CD14-positive monocyte (primary cell): ENCODE measurements at regions not wholly inside any gene's neighbourhood (a gene's known extent, or its start where the extent isn't known, plus 50 kb on each side); places are given as distances from the start of the nearest gene placed in this dataset.

Experiments
- DNase-seq, 3 donors: peaks; one replicate each; pipeline ENCODE4 v3.0.0-alpha.2; 2011 to 2022
- H2AFZ ChIP-seq: 2 replicates; pipeline ENCODE4 v1.6.0; 2012; ENCODE audit warnings: mild to moderate bottlenecking, low read depth, low read length, inconsistent platforms; ENCODE audit not compliant: insufficient read depth, poor library complexity, severe bottlenecking
- H3K27ac ChIP-seq, 2 donors: 1 replicate in 1 of 2; 2 replicates in 1 of 2; pipeline ENCODE4 v1.5.1; 2012 to 2013; ENCODE audit warnings: low read length in 2 of 2, control low read depth in 1 of 2, inconsistent platforms in 1 of 2, low read depth in 1 of 2, mild to moderate bottlenecking in 1 of 2
- H3K27me3 ChIP-seq, 2 donors: one replicate each; pipeline versions ENCODE4 v1.6.0 to v1.6.1; 2011 to 2013; ENCODE audit warnings: low read length in 2 of 2; ENCODE audit not compliant: control insufficient read depth in 2 of 2, insufficient read depth in 2 of 2
- H3K36me3 ChIP-seq, 2 donors: replicated peaks in 1 of 2; 1 replicate in 1 of 2; 2 replicates in 1 of 2; pipeline versions ENCODE4 v1.5.1 to v1.6.1; 2012 to 2013; ENCODE audit warnings: low read length in 2 of 2, control low read depth in 1 of 2, inconsistent platforms in 1 of 2, mild to moderate bottlenecking in 1 of 2; ENCODE audit not compliant: insufficient read depth in 2 of 2, control insufficient read depth in 1 of 2
- H3K4me1 ChIP-seq, 2 donors: 1 replicate in 1 of 2; 2 replicates in 1 of 2; pipeline versions ENCODE4 v1.5.1 to v1.6.1; 2012 to 2013; ENCODE audit warnings: low read length in 2 of 2, control low read depth in 1 of 2, inconsistent platforms in 1 of 2, mild to moderate bottlenecking in 1 of 2, moderate library complexity in 1 of 2; ENCODE audit not compliant: insufficient read depth in 2 of 2, control insufficient read depth in 1 of 2
- H3K4me2 ChIP-seq: replicated peaks from 2 replicates; pipeline ENCODE3; 2012; ENCODE audit warnings: low read length, moderate library complexity, mild to moderate bottlenecking; ENCODE audit not compliant: poor library complexity, severe bottlenecking; ENCODE audit errors: extremely low read depth
- H3K4me3 ChIP-seq, 3 experiments: fragments of 200-600 bp in 1 of 3; sonication (generic) in 1 of 3; replicated peaks in 1 of 3; 1 replicate in 2 of 3; 2 replicates in 1 of 3; pipeline ENCODE4 v1.5.1; 2011 to 2013; ENCODE audit warnings: low read length in 3 of 3, mild to moderate bottlenecking in 3 of 3, control low read depth in 2 of 3, low read depth in 2 of 3, inconsistent platforms in 1 of 3, moderate library complexity in 1 of 3
- H3K79me2 ChIP-seq: 2 replicates; pipeline ENCODE4 v1.6.0; 2012; ENCODE audit warnings: mild to moderate bottlenecking, control low read depth, inconsistent platforms, low read length, moderate library complexity; ENCODE audit not compliant: insufficient read depth
- H3K9ac ChIP-seq: 2 replicates; pipeline ENCODE4 v1.6.0; 2017; ENCODE audit warnings: low read length, mild to moderate bottlenecking; ENCODE audit not compliant: insufficient read depth, poor library complexity, severe bottlenecking
- H3K9me3 ChIP-seq, 2 donors: replicated peaks in 1 of 2; 1 replicate in 1 of 2; 2 replicates in 1 of 2; pipeline versions ENCODE4 v1.5.1 to v1.6.1; 2012 to 2013; ENCODE audit warnings: low read length in 2 of 2, control low read depth in 1 of 2; ENCODE audit not compliant: control insufficient read depth in 1 of 2, insufficient read depth in 1 of 2
- H4K20me1 ChIP-seq: 2 replicates; pipeline ENCODE4 v1.6.0; 2012; ENCODE audit warnings: mild to moderate bottlenecking, low read length, control low read depth, moderate library complexity; ENCODE audit not compliant: insufficient read depth
- H3K27ac Mint-ChIP-seq, 7 donors: one replicate each; pipeline ENCODE4 v1.8.0; 2020; ENCODE audit warnings: mild to moderate bottlenecking in 7 of 7, mixed read lengths in 7 of 7, moderate library complexity in 6 of 7, inconsistent platforms in 2 of 7
- H3K27me3 Mint-ChIP-seq, 3 donors: one replicate each; pipeline ENCODE4 v1.8.0; 2021 to 2022; ENCODE audit warnings: low read depth in 3 of 3, mild to moderate bottlenecking in 3 of 3, mixed read lengths in 3 of 3, moderate library complexity in 3 of 3, inconsistent platforms in 1 of 3
- H3K36me3 Mint-ChIP-seq, 2 donors: one replicate each; pipeline ENCODE4 v1.8.0; 2020; ENCODE audit warnings: mixed read lengths in 2 of 2, inconsistent platforms in 1 of 2, mild to moderate bottlenecking in 1 of 2
- H3K4me1 Mint-ChIP-seq: one replicate; pipeline ENCODE4 v1.8.0; 2020; ENCODE audit warnings: mild to moderate bottlenecking, mixed read lengths
- H3K4me3 Mint-ChIP-seq, 2 donors: one replicate each; pipeline ENCODE4 v1.8.0; 2020; ENCODE audit warnings: mild to moderate bottlenecking in 2 of 2, mixed read lengths in 2 of 2, moderate library complexity in 1 of 2
- H3K9me3 Mint-ChIP-seq, 7 donors: one replicate each; pipeline ENCODE4 v1.8.0; 2020 to 2022; ENCODE audit warnings: mixed read lengths in 7 of 7, mild to moderate bottlenecking in 6 of 7, moderate library complexity in 6 of 7, inconsistent platforms in 2 of 7
- CTCF ChIP-seq: fragments of 200-600 bp; IDR thresholded peaks from one replicate; pipeline ENCODE4 v1.8.0; 2022; ENCODE audit warnings: antibody characterized with exemption, mild to moderate bottlenecking
- WGBS: methylation state at CpG from one replicate; pipeline ENCODE4 v1.1.5; 2013; ENCODE audit warnings: missing lambda C conversion rate; ENCODE audit not compliant: insufficient coverage; 5-methylcytosine and 5-hydroxymethylcytosine counted together
- intact Hi-C, 2 donors: fragments of 100-400 bp; cut with micrococcal nuclease; formaldehyde crosslinking; loops; one replicate each; pipeline versions ENCODE4 v1.15.0 to v1.15.1; 2023

- no peaks in the 10 kb centered on the region for H3K36me3 ChIP-seq
- H3K9me3 ChIP-seq, result peaks cover 5 to 6% of the 10 kb centered on the region in 2 donors
- Mint-ChIP-seq H3K27ac (no peak overlapping the region), H3K27me3 (peaks cover 0 to 3% (median 1%) of the 10 kb centered on the region in 3 donors), H3K9me3 (peaks cover 0 to 18% (median 7%) of the 10 kb centered on the region in 7 donors), H3K4me3 (no peak overlapping the region), H3K36me3 (no peaks in the 10 kb centered on the region), H3K4me1 (no peaks in the 10 kb centered on the region)
- no peaks in the 10 kb centered on the region for H3K79me2 ChIP-seq
- H3K27ac ChIP-seq, result no peak overlapping the region
- no peak for DNase-seq
- no peaks in the 10 kb centered on the region for H3K4me1 ChIP-seq
- no peak overlapping the region for H3K4me2 ChIP-seq
- H3K9ac ChIP-seq, result no peak overlapping the region
- TF ChIP-seq CTCF, result no peak
- no peak overlapping the region for H3K4me3 ChIP-seq
- intact Hi-C loops, result no loop called here
- H2AFZ ChIP-seq, result no peak overlapping the region
- no peaks in the 10 kb centered on the region for H3K27me3 ChIP-seq
- H4K20me1 ChIP-seq, result no peaks in the 10 kb centered on the region
Measured at GRCh38 chr17:11056926-11057325, 184.1 kb upstream of the SHISA6 start.

GRCh38 chr17:11053846-11054245 lies 187.2 kb upstream of the SHISA6 start:
- Histone ChIP-seq H4K20me1 (no peaks in the 10 kb centered on the region), H3K27me3 (no peaks in the 10 kb centered on the region), H2AFZ (no peak overlapping the region), H3K4me3 (no peak overlapping the region), H3K4me2 (no peak overlapping the region), H3K9me3 (no peaks in the 10 kb centered on the region), H3K79me2 (no peaks in the 10 kb centered on the region), H3K9ac (no peak overlapping the region), H3K4me1 (no peaks in the 10 kb centered on the region), H3K36me3 (no peaks in the 10 kb centered on the region), H3K27ac (no peak overlapping the region)
- Mint-ChIP-seq H3K27me3 (peaks cover 0 to 3% (median 1%) of the 10 kb centered on the region in 3 donors), H3K27ac (no peak overlapping the region), H3K9me3 (peaks cover 0 to 24% (median 5%) of the 10 kb centered on the region in 7 donors), H3K4me1 (no peaks in the 10 kb centered on the region), H3K36me3 (no peaks in the 10 kb centered on the region), H3K4me3 (no peak overlapping the region)
- WGBS, result 100% methylated on average over 1 of the region's 3 CpGs
- intact Hi-C loops, result no loop called here
- no peak for DNase-seq
- TF ChIP-seq CTCF, result no peak
